ENCODE measurements at regions not wholly inside any gene's neighbourhood (a gene's known extent, or its start where the extent isn't known, plus 50 kb on each side); places are given as distances from the start of the nearest gene placed in this dataset.
"Not testable (repeated sequence)": the region's sequence is repeated elsewhere in the genome, so short reads cannot be mapped to it uniquely, and the experiment has no call there.

GRCh38 chr2:155546721-155547555 is 785.6 kb downstream of the NR4A2 start:
- H3K27ac ChIP-seq = no peak overlapping the region
- TF ChIP-seq CTCF (IDR thresholded peaks at IDR 0.05) (no peak), ZFX (IDR thresholded peaks at IDR 0.05; ENCODE audit: borderline replicate concordance) (no peak)

DNA sequence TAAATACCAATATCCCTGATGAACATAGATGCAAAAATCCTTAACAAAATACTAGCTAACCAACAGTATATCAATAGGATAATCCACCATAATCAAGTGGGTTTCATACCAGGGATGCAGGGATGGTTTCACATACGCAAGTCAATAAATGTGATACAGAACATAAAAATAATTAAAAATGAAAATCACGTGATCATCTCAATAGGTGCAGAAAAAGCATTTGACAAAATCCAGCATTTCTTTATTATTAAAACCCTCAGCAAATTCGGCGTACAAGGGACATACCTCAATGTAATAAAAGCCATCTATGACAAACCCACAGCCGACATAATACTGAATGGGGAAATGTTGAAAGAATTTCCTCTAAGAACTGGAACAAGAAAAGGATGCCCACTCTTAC is 793.5 kb downstream of the NR4A2 start:
- H3K27ac ChIP-seq = not testable (repeated sequence)

- H3K27ac ChIP-seq = no peak overlapping the region
- TF ChIP-seq ZFX (IDR thresholded peaks at IDR 0.05; ENCODE audit: borderline replicate concordance) = no peak
- TF ChIP-seq CTCF (IDR thresholded peaks at IDR 0.05) = no peak
These were observed 804.5 kb downstream of the NR4A2 start for GRCh38 chr2:155528034-155528433.

DNA sequence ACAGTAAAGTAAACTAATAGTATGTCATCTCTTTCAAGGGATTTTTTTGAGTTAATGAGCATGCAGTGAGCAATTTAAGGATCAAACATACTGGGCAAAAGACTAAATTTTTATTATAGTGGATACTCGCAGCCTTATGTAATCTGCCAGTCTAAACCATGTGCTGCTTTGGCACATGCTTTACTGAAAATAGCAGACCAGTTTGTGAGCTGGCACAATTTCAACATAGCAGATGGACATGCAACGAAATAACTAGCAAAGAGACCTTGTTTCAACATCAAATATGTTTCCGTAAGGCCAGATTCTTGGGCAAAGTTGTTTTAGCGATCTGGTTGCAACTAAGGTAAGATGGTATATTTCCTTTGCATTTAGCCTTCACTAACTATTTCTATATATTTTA is 807.3 kb downstream of the NR4A2 start:
- no peak overlapping the region for H3K27ac ChIP-seq
- no peak for TF ChIP-seq CTCF (IDR thresholded peaks at IDR 0.05)
- no peak for TF ChIP-seq ZFX (IDR thresholded peaks at IDR 0.05; ENCODE audit: borderline replicate concordance)

GRCh38 chr2:155519529-155520130 is 812.9 kb downstream of the NR4A2 start:
- TF ChIP-seq ZFX (IDR thresholded peaks at IDR 0.05; ENCODE audit: borderline replicate concordance) (no peak), CTCF (IDR thresholded peaks at IDR 0.05) (no peak)
- no peak overlapping the region for H3K27ac ChIP-seq

GRCh38 chr2:155518094-155518493 is 814.4 kb downstream of the NR4A2 start:
- TF ChIP-seq CTCF (IDR thresholded peaks at IDR 0.05) (no peak), ZFX (IDR thresholded peaks at IDR 0.05; ENCODE audit: borderline replicate concordance) (no peak)
- no peak overlapping the region for H3K27ac ChIP-seq

- TF ChIP-seq CTCF (IDR thresholded peaks at IDR 0.05) = no peak
- no peak for TF ChIP-seq ZFX (IDR thresholded peaks at IDR 0.05; ENCODE audit: borderline replicate concordance)
- H3K27ac ChIP-seq = no peak overlapping the region
These were observed 815.2 kb downstream of the NR4A2 start for GRCh38 chr2:155517362-155517761.
